T-helper 17 cell (primary cell): ENCODE measurements at regions not wholly inside any gene's neighbourhood (a gene's known extent, or its start where the extent isn't known, plus 50 kb on each side); places are given as distances from the start of the nearest gene placed in this dataset.

Experiments used
- ATAC-seq: fragments of 150-1000 bp; cut with Tn5 transposase; 2 replicates; pipeline ENCODE4 v1.10.0; 2021; ENCODE audit warnings: mild to moderate bottlenecking, moderate library complexity
- DNase-seq, 3 donors: peaks; one replicate each; pipeline versions ENCODE4 v3.0.0 to v3.0.0-alpha.2; 2020 to 2021
- H3K9me3 ChIP-seq: one replicate; pipeline ENCODE4 v1.7.0; 2013; ENCODE audit warnings: low read length, mild to moderate bottlenecking; ENCODE audit not compliant: control insufficient read depth, poor library complexity, severe bottlenecking
- H3K27ac Mint-ChIP-seq: one replicate; pipeline ENCODE4 v1.8.0; 2022; ENCODE audit warnings: mild to moderate bottlenecking, moderate library complexity, mixed read lengths
- H3K27me3 Mint-ChIP-seq: one replicate; pipeline ENCODE4 v1.8.0; 2022; ENCODE audit warnings: mixed read lengths
- H3K36me3 Mint-ChIP-seq: one replicate; pipeline ENCODE4 v1.8.0; 2022; ENCODE audit warnings: low read depth, mixed read lengths
- H3K4me1 Mint-ChIP-seq: one replicate; pipeline ENCODE4 v1.8.0; 2022; ENCODE audit warnings: mild to moderate bottlenecking, mixed read lengths
- H3K4me3 Mint-ChIP-seq: one replicate; pipeline ENCODE4 v1.8.0; 2022; ENCODE audit warnings: mild to moderate bottlenecking, moderate library complexity, mixed read lengths

- DNase-seq (no peak), ATAC-seq (no peak)
- no peaks in the 10 kb centered on the region for H3K9me3 ChIP-seq
- Mint-ChIP-seq H3K4me3 (no peak overlapping the region), H3K27me3 (peaks cover 4% of the 10 kb centered on the region), H3K4me1 (no peaks in the 10 kb centered on the region), H3K36me3 (peaks cover 2% of the 10 kb centered on the region), H3K27ac (no peak overlapping the region)
These were observed 188.9 kb downstream of the TLE3 start for GRCh38 chr15:69908590-69909420.

GRCh38 chr15:69909719-69910444, 187.8 kb downstream of the TLE3 start:
- Mint-ChIP-seq H3K4me3 (no peak overlapping the region), H3K27ac (no peak overlapping the region), H3K36me3 (peaks cover 2% of the 10 kb centered on the region), H3K27me3 (peaks cover 12% of the 10 kb centered on the region), H3K4me1 (peaks cover 4% of the 10 kb centered on the region)
- no peaks in the 10 kb centered on the region for H3K9me3 ChIP-seq
- no peak for DNase-seq
- no peak for ATAC-seq

GRCh38 chr15:69910514-69910913, 187.2 kb downstream of the TLE3 start:
- Mint-ChIP-seq H3K4me1 (peaks cover 4% of the 10 kb centered on the region), H3K27ac (no peak overlapping the region), H3K27me3 (peaks cover 12% of the 10 kb centered on the region), H3K36me3 (peaks cover 2% of the 10 kb centered on the region), H3K4me3 (no peak overlapping the region)
- H3K9me3 ChIP-seq: no peaks in the 10 kb centered on the region
- DNase-seq (no peak), ATAC-seq (no peak)

GRCh38 chr15:69912116-69912515, 185.6 kb downstream of the TLE3 start:
- H3K4me1 Mint-ChIP-seq: peaks cover 4% of the 10 kb centered on the region
- no peak for DNase-seq
- H3K27me3 Mint-ChIP-seq: peaks cover 19% of the 10 kb centered on the region
- H3K27ac Mint-ChIP-seq: no peak overlapping the region
- H3K9me3 ChIP-seq: no peaks in the 10 kb centered on the region
- ATAC-seq: no peak
- peaks cover 5% of the 10 kb centered on the region for H3K36me3 Mint-ChIP-seq
- no peak overlapping the region for H3K4me3 Mint-ChIP-seq

DNA sequence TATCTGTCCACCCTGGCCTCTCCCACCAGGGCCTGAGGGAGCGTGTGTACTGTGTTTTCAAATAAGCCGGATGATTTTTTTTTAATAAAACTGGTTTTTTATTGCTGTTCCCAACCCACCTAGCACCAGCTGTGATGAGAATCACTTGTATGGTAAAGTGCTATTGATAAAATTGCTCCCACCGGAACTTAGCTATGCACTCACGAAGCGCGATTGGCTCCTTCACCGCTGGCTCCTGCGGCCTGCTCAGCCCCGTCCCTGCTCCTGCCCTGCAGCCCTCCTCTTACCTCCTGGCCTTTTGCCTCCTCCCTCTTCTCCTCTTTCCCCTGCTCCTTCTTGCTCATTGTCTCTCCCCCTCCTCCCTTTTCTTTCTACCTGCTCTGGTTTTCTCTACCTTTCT, 183.7 kb downstream of the TLE3 start:
- DNase-seq: no peak
- H3K27ac Mint-ChIP-seq: no peak overlapping the region

GRCh38 chr15:69914960-69915359, 182.8 kb downstream of the TLE3 start:
- no peak for ATAC-seq
- Mint-ChIP-seq H3K36me3 (peaks cover 2% of the 10 kb centered on the region), H3K4me3 (no peak overlapping the region), H3K27me3 (peaks cover 19% of the 10 kb centered on the region), H3K4me1 (peaks cover 4% of the 10 kb centered on the region), H3K27ac (no peak overlapping the region)
- no peaks in the 10 kb centered on the region for H3K9me3 ChIP-seq
- no peak for DNase-seq

More for the DNA sequence above, 183.7 kb downstream of the TLE3 start:
- Mint-ChIP-seq H3K36me3 (peaks cover 2% of the 10 kb centered on the region), H3K4me1 (peaks cover 4% of the 10 kb centered on the region), H3K27me3 (peaks cover 19% of the 10 kb centered on the region), H3K4me3 (no peak overlapping the region)
- no peak for ATAC-seq
- no peaks in the 10 kb centered on the region for H3K9me3 ChIP-seq

DNA sequence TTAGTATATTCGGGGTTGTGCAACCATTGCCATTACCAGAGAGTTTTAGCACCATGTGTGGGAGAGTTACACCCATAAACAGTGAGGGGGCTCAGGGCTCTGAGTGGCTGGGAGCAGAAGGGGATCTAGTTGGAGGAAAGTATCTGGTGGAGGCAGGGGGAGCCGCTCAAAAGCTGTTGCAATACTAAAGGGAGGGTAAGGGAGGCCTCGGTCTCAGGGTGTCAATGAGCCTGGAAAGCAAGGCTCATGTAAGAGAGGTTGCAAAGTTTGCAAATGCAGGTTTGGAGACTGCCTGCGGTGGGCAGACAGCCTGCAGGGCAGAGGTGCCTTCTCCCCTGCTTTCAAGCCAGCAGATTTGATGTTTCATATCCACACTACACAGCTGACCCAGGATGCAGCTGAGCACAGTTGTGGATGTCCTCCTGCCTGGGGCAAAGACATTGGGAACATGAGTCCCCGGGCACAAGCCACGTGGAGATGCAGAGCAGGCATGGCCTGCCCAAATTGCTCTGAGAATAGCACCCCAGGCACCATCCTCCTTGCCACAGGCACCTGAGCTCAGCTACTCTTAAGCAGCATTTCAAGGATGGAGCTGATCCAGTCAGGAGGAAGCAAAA, 181.4 kb downstream of the TLE3 start:
- H3K9me3 ChIP-seq: no peaks in the 10 kb centered on the region
- H3K36me3 Mint-ChIP-seq: peaks cover 2% of the 10 kb centered on the region
- no peak overlapping the region for H3K27ac Mint-ChIP-seq
- peaks cover 4% of the 10 kb centered on the region for H3K4me1 Mint-ChIP-seq
- no peak overlapping the region for H3K4me3 Mint-ChIP-seq
- DNase-seq: no peak
- no peak for ATAC-seq
- H3K27me3 Mint-ChIP-seq: peaks cover 19% of the 10 kb centered on the region

DNA sequence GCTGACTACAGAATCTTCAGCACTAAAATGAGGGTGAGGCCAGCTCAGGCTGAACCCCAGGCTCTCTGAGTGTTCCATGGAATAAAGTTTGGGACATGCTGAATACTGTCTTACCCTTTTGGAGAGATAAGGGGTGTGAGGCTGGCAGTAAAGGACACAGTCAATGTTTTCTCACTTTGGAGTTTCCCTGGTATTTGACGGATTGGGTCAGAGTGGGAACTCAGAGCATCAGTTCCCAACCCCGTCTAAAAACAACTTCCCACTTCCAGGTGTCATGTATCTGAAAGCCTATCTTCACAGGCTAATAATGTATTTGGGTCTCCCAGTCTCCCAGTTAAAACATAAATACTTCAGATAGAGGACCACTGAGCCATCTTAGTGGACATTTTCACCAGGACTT, 180.7 kb downstream of the TLE3 start:
- Mint-ChIP-seq H3K27me3 (peaks cover 19% of the 10 kb centered on the region), H3K4me3 (no peak overlapping the region), H3K4me1 (peaks cover 4% of the 10 kb centered on the region), H3K27ac (no peak overlapping the region), H3K36me3 (peaks cover 2% of the 10 kb centered on the region)
- ATAC-seq (no peak), DNase-seq (no peak)
- no peaks in the 10 kb centered on the region for H3K9me3 ChIP-seq

DNA sequence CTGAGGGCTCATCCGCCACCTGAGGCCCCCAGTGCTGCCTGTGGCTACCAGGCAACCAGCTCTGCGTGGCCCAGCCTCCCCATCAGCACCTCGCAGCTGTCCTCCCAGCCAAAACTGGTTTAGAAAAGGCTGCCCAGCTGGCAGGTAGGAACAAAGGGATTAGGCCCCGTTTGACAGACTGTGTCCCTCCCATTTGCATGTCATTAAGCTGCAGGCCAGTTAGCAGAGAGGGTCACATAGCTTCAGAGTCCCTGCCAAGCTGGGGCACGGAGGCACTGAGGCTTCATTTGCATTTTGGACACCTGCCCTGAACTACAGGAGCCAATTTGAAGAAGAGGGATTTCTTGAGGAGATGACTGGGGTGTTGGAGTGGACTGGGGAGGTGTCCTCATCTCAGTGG, 177.9 kb downstream of the TLE3 start:
- DNase-seq (no peak), ATAC-seq (no peak)
- no peaks in the 10 kb centered on the region for H3K9me3 ChIP-seq

GRCh38 chr15:69920221-69920620, 177.5 kb downstream of the TLE3 start:
- Mint-ChIP-seq H3K36me3 (peaks cover 2% of the 10 kb centered on the region), H3K4me3 (no peak overlapping the region), H3K4me1 (no peaks in the 10 kb centered on the region), H3K27ac (no peak overlapping the region), H3K27me3 (peaks cover 6% of the 10 kb centered on the region)
- ATAC-seq (no peak), DNase-seq (no peak)
- H3K9me3 ChIP-seq: no peaks in the 10 kb centered on the region

More for the DNA sequence above, 177.9 kb downstream of the TLE3 start:
- no peak overlapping the region for H3K27ac Mint-ChIP-seq
- no peak overlapping the region for H3K4me3 Mint-ChIP-seq
- H3K4me1 Mint-ChIP-seq: no peaks in the 10 kb centered on the region
- H3K27me3 Mint-ChIP-seq: peaks cover 6% of the 10 kb centered on the region
- H3K36me3 Mint-ChIP-seq: peaks cover 2% of the 10 kb centered on the region

DNA sequence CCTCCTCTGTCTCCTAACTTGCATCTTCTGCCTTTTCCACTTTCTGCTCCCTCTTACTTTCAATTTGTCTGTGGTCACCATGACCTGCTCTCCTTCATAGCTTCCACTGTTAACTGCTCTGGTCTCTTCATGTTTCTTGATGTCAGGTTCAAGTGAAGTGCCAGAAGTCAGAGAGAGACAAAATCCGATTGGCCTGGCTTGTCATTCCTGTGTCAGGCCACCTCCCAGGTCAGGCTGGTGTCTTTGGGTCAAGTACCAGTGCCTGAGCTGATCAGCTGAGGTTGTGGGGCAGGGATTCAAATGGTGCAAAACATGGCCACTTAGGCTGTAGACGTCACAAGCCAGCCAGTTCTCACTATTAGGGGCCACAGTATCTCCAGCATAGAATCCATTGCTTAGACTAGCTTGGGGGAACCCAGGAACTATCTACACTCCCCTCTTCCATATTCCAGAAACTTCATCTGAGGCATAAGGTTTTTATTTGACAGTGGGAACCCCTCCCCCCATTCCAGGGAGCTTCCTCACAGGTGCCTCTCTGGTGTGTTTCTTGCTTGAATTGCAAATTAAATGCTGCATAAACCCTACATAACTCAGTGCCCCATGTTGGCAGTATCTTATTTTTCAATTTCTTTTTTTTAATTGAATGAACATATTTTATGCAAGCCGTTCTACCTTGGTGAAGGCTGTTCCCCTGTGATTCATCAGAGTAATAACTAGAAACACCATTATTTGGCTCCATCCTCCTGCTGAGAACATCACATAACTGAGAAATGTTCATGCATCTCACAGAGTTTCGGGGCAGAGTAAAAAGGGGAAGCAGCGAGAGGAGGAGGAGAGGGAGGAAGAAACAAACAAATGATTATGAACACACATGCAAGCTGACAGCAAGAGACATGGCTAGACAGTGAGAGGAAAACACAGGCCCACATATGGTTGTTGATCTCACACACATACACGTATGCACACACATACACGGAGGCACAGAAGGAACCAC, 175.8 kb downstream of the TLE3 start:
- no peaks in the 10 kb centered on the region for H3K4me1 Mint-ChIP-seq
- ATAC-seq (no peak), DNase-seq (no peak)
- H3K27me3 Mint-ChIP-seq: no peaks in the 10 kb centered on the region
- H3K27ac Mint-ChIP-seq: no peak overlapping the region
- no peaks in the 10 kb centered on the region for H3K9me3 ChIP-seq
- no peak overlapping the region for H3K4me3 Mint-ChIP-seq
- no peaks in the 10 kb centered on the region for H3K36me3 Mint-ChIP-seq

DNA sequence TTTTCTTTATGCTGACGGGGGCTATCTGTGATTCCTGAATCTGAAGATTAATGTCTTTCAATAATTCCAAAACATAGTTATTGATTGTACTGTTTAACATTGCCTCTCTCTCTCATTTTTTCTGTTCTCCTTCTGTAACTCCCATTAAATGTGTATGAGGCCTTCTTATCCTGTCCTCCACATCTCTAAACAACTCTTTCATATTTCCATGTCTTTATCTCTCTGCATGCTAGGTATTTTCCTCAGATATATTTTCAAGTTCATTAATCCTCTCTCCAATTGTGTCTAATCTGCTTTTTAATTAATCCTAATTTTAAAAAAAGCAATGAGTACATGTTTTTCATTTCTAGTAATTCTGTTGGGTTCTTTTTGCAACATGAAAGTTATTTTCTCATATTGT, 173.2 kb downstream of the TLE3 start:
- H3K4me3 Mint-ChIP-seq: no peak overlapping the region
- DNase-seq (no peak), ATAC-seq (no peak)
- H3K27ac Mint-ChIP-seq: no peak overlapping the region
- H3K27me3 Mint-ChIP-seq: no peaks in the 10 kb centered on the region
- H3K36me3 Mint-ChIP-seq: no peaks in the 10 kb centered on the region
- H3K4me1 Mint-ChIP-seq: no peaks in the 10 kb centered on the region
- H3K9me3 ChIP-seq: no peaks in the 10 kb centered on the region
